DOHH2 (cell line): ENCODE measurements at regions not wholly inside any gene's neighbourhood (a gene's known extent, or its start where the extent isn't known, plus 50 kb on each side); places are given as distances from the start of the nearest gene placed in this dataset.

ENCODE experiments used
- H3F3A ChIP-seq: fragments of 200-600 bp; sonication (generic), shearing (Covaris generic); 2 replicates; pipeline ENCODE4 v1.6.0; 2016; ENCODE audit warnings: antibody characterized with exemption, mild to moderate bottlenecking; ENCODE audit not compliant: control insufficient read depth, insufficient read depth
- H3K27ac ChIP-seq: fragments of 200-600 bp; sonication (generic); 2 replicates; pipeline ENCODE4 v1.5.1; 2014; ENCODE audit warnings: low read depth, mild to moderate bottlenecking, low read length, moderate library complexity
- H3K27me3 ChIP-seq: fragments of 200-600 bp; sonication (generic); 2 replicates; pipeline ENCODE4 v1.6.1; 2014; ENCODE audit warnings: mild to moderate bottlenecking, low read length, mixed read lengths; ENCODE audit not compliant: control insufficient read depth
- H3K36me3 ChIP-seq: fragments of 200-600 bp; sonication (generic); 2 replicates; pipeline ENCODE4 v1.6.1; 2014; ENCODE audit warnings: mild to moderate bottlenecking, low read length, moderate library complexity, mixed read lengths; ENCODE audit not compliant: control insufficient read depth
- H3K4me1 ChIP-seq: fragments of 200-600 bp; sonication (generic); 2 replicates; pipeline ENCODE4 v1.6.1; 2014; ENCODE audit warnings: mild to moderate bottlenecking, low read length, mixed read lengths; ENCODE audit not compliant: control insufficient read depth
- H3K4me2 ChIP-seq: fragments of 200-600 bp; sonication (generic); 2 replicates; pipeline ENCODE4 v1.6.0; 2014; ENCODE audit warnings: mild to moderate bottlenecking, low read length, moderate library complexity
- H3K4me3 ChIP-seq: fragments of 200-600 bp; sonication (generic); 2 replicates; pipeline ENCODE4 v1.5.1; 2014; ENCODE audit warnings: mild to moderate bottlenecking, low read length, mixed read lengths
- H3K79me2 ChIP-seq: fragments of 200-600 bp; sonication (generic); 2 replicates; pipeline ENCODE4 v1.6.1; 2014; ENCODE audit warnings: mild to moderate bottlenecking, low read length, mixed read lengths; ENCODE audit not compliant: control insufficient read depth
- H3K9me2 ChIP-seq: fragments of 200-600 bp; sonication (generic); replicated peaks from 2 replicates; pipeline ENCODE4 v1.6.1; 2014; ENCODE audit warnings: mild to moderate bottlenecking, low read length, mixed read lengths; ENCODE audit not compliant: control insufficient read depth
- H3K9me3 ChIP-seq: fragments of 200-600 bp; sonication (generic); 2 replicates; pipeline ENCODE4 v1.6.1; 2014; ENCODE audit warnings: antibody characterized with exemption, low read length, mixed read lengths; ENCODE audit not compliant: control insufficient read depth, insufficient read depth
- H4K20me1 ChIP-seq: fragments of 200-600 bp; sonication (generic); 2 replicates; pipeline ENCODE4 v1.6.0; 2014; ENCODE audit warnings: low read depth, mild to moderate bottlenecking, antibody characterized with exemption, low read length, moderate library complexity; ENCODE audit not compliant: control insufficient read depth, insufficient read depth
- EZH2phosphoT487 ChIP-seq: fragments of 200-600 bp; sonication (generic); IDR thresholded peaks from 2 replicates; pipeline ENCODE4 v1.6.1; 2017; ENCODE audit warnings: borderline replicate concordance, mild to moderate bottlenecking, antibody characterized with exemption, low read length, moderate library complexity, mixed read lengths
- TF ChIP-seq, protein P1 (sequence below): fragments of 200-600 bp; sonication (generic); IDR thresholded peaks from one replicate; pipeline ENCODE4 v1.5.1; 2014; ENCODE audit warnings: antibody characterized with exemption, mild to moderate bottlenecking, low read depth, low read length; ENCODE audit not compliant: poor library complexity, severe bottlenecking

DNA sequence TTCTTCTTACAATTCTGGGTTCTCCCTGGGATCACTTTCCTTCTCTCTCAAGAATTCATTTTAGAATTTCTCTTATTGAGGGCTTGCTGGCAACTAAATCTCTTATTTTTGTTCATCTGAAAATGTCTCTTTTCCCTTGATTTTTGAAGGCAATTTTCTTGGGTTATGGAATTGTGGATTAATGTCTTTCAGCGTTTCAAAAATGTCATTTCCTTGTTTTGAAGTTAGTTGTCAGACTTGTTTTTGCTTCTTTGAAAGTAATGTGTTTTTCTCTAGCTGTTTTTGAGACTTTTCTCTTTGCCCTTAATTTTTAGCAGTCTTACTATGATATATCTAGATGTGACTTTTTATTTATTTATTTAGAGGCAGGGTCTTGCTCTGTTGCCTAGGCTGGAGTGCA is 205.7 kb downstream of the CHIC2 start:
- Histone ChIP-seq H3K27ac (no peak overlapping the region), H3K9me2 (no peaks in the 10 kb centered on the region), H4K20me1 (no peaks in the 10 kb centered on the region), H3K9me3 (no peaks in the 10 kb centered on the region), H3K36me3 (no peaks in the 10 kb centered on the region), H3F3A (no peaks in the 10 kb centered on the region), H3K4me1 (peaks cover 18% of the 10 kb centered on the region), H3K79me2 (no peaks in the 10 kb centered on the region), H3K4me3 (no peak overlapping the region), H3K27me3 (no peaks in the 10 kb centered on the region), H3K4me2 (no peak overlapping the region)
- TF ChIP-seq, protein P1, sequence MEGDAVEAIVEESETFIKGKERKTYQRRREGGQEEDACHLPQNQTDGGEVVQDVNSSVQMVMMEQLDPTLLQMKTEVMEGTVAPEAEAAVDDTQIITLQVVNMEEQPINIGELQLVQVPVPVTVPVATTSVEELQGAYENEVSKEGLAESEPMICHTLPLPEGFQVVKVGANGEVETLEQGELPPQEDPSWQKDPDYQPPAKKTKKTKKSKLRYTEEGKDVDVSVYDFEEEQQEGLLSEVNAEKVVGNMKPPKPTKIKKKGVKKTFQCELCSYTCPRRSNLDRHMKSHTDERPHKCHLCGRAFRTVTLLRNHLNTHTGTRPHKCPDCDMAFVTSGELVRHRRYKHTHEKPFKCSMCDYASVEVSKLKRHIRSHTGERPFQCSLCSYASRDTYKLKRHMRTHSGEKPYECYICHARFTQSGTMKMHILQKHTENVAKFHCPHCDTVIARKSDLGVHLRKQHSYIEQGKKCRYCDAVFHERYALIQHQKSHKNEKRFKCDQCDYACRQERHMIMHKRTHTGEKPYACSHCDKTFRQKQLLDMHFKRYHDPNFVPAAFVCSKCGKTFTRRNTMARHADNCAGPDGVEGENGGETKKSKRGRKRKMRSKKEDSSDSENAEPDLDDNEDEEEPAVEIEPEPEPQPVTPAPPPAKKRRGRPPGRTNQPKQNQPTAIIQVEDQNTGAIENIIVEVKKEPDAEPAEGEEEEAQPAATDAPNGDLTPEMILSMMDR: no peak
- TF ChIP-seq EZH2phosphoT487: no peak

DNA sequence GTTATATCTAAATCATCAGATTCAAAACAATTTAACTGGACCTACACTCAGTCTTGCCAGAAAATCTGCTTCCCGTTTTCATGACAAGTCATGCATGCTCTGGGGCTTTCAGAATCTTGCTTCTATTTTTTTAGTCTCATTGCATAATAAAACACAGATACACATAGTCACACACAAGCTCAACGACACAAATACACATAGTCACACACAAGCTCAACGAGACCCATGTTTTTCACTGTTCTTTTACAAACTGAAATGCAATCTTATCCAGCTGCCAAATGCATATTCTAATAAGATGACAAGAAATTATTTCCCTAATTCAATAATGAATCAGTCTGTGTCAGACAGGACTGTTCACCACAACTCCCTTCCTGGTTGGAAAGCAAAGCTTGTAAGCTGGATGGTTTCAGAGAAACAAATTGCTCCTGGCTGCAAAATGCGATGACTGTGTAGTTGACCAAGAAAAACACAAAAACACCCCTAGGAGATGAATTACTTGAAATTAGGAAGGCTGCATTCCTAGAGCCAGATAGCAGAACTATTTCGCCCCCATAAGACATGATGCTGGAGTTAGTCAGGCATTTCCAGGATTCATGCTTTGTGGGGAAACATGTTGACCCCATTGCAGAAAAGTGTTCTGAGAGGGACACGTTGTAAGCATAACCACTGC is 208.7 kb downstream of the CHIC2 start:
- Histone ChIP-seq H4K20me1 (no peaks in the 10 kb centered on the region), H3K4me3 (peak overlapping the region; percentile 32), H3K36me3 (no peaks in the 10 kb centered on the region), H3K79me2 (no peaks in the 10 kb centered on the region), H3K4me1 (peaks cover 18% of the 10 kb centered on the region), H3K9me2 (no peaks in the 10 kb centered on the region), H3K27me3 (no peaks in the 10 kb centered on the region), H3K27ac (peak overlapping the region; percentile 26; the same call in 1 of the 2 replicates), H3K4me2 (peak overlapping the region; percentile 47), H3K9me3 (no peaks in the 10 kb centered on the region), H3F3A (no peaks in the 10 kb centered on the region)
- no peak for TF ChIP-seq EZH2phosphoT487
- TF ChIP-seq, protein P1: no peak

DNA sequence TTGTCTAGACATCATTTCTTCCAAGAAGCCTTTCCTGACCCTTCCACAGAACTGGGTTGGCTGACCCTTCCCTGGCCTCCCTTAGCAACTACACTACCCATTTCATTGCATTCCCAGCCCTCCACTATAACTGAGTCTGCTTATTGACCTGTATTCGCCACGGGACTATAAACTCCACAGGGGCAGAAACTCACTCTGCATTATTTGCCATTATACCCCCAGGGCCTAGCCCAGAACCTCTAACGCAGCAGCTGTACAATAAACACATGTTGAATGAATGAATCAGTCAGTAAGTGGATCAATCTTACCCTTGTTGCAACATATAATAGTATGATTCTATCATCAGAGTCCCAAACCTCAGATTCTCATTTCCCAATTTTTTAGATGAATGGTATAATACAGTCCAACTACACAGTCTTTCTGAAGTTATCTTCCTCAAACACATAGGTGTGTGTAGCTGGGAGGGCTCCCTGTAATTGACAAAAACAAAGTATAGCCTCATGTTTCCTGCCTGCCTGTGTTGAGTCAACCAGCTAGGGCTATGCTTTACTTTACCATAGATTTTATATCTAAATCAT is 209.3 kb downstream of the CHIC2 start:
- Histone ChIP-seq H3K4me1 (peaks cover 18% of the 10 kb centered on the region), H3K9me3 (no peaks in the 10 kb centered on the region), H3K27ac (peak overlapping the region; percentile 26; the same call in 1 of the 2 replicates), H3F3A (no peaks in the 10 kb centered on the region), H3K27me3 (no peaks in the 10 kb centered on the region), H3K4me3 (peak overlapping the region; percentile 32), H3K36me3 (no peaks in the 10 kb centered on the region), H3K79me2 (no peaks in the 10 kb centered on the region), H4K20me1 (no peaks in the 10 kb centered on the region), H3K9me2 (no peaks in the 10 kb centered on the region), H3K4me2 (peak overlapping the region; percentile 47)
- no peak for TF ChIP-seq EZH2phosphoT487
- TF ChIP-seq, protein P1: no peak
